ENCODE measurements at regions not wholly inside any gene's neighbourhood (a gene's known extent, or its start where the extent isn't known, plus 50 kb on each side); places are given as distances from the start of the nearest gene placed in this dataset.

GRCh38 chr14:101181446-101182313 is 278.2 kb upstream of the RTL1 start:
- TF ChIP-seq CTCF (IDR thresholded peaks at IDR 0.05), result no peak
- TF ChIP-seq EP300 (IDR thresholded peaks at IDR 0.05), result no peak
- no peak for TF ChIP-seq POLR2AphosphoS5 (IDR thresholded peaks at IDR 0.05)
- TF ChIP-seq POLR2A (IDR thresholded peaks at IDR 0.05), result no peak
